OCI-LY1 (cell line): ENCODE measurements at regions not wholly inside any gene's neighbourhood (a gene's known extent, or its start where the extent isn't known, plus 50 kb on each side); places are given as distances from the start of the nearest gene placed in this dataset.
A peak's percentile ranks its signal among the peaks of the same experiment; 100 is the strongest.

Source experiments
- H2AFZ ChIP-seq: fragments of 200-600 bp; sonication (generic), shearing (Covaris generic); 2 replicates; pipeline ENCODE4 v1.6.0; 2014; ENCODE audit warnings: antibody characterized with exemption, mild to moderate bottlenecking, low read length
- H3F3A ChIP-seq: fragments of 200-600 bp; sonication (generic), shearing (Covaris generic); 2 replicates; pipeline ENCODE4 v1.6.0; 2014; ENCODE audit warnings: mild to moderate bottlenecking, antibody characterized with exemption, low read length, moderate library complexity; ENCODE audit not compliant: insufficient read depth
- H3K27ac ChIP-seq: fragments of 200-600 bp; sonication (generic); 2 replicates; pipeline ENCODE4 v1.5.1; 2014; ENCODE audit warnings: low read length, mixed run types, mild to moderate bottlenecking, low read depth; ENCODE audit not compliant: poor library complexity, severe bottlenecking
- H3K27me3 ChIP-seq: fragments of 200-600 bp; sonication (generic); 2 replicates; pipeline ENCODE4 v1.6.0; 2014; ENCODE audit warnings: antibody characterized with exemption, mild to moderate bottlenecking, low read length, moderate library complexity; ENCODE audit not compliant: insufficient read depth
- H3K36me3 ChIP-seq: fragments of 200-600 bp; sonication (generic); 2 replicates; pipeline ENCODE4 v1.6.1; 2014; ENCODE audit warnings: mild to moderate bottlenecking, antibody characterized with exemption, low read length, moderate library complexity, mixed read lengths; ENCODE audit not compliant: insufficient read depth
- H3K4me1 ChIP-seq: fragments of 200-600 bp; sonication (generic); 2 replicates; pipeline ENCODE4 v1.5.1; 2014; ENCODE audit warnings: mild to moderate bottlenecking, low read length, moderate library complexity; ENCODE audit not compliant: insufficient read depth, severe bottlenecking
- H3K4me2 ChIP-seq: fragments of 200-600 bp; sonication (generic), shearing (Covaris generic); 2 replicates; pipeline ENCODE4 v1.6.1; 2014; ENCODE audit warnings: low read length
- H3K4me3 ChIP-seq: fragments of 200-600 bp; sonication (generic); 2 replicates; pipeline ENCODE4 v1.5.1; 2014; ENCODE audit warnings: low read length, low read depth, mild to moderate bottlenecking, mixed read lengths; ENCODE audit not compliant: poor library complexity, severe bottlenecking
- H3K79me2 ChIP-seq: fragments of 200-600 bp; shearing (Covaris generic); 2 replicates; pipeline ENCODE4 v1.6.1; 2016; ENCODE audit warnings: mixed run types, low read length, mixed read lengths; ENCODE audit not compliant: insufficient read depth
- H3K9ac ChIP-seq: fragments of 200-600 bp; sonication (generic), shearing (Covaris generic); 2 replicates; pipeline ENCODE4 v1.6.1; 2014; ENCODE audit warnings: mild to moderate bottlenecking, low read length, mixed read lengths
- H3K9me2 ChIP-seq: fragments of 200-600 bp; sonication (generic), shearing (Covaris generic); 2 replicates; pipeline ENCODE4 v1.6.1; 2014; ENCODE audit warnings: low read depth, mild to moderate bottlenecking, low read length, mixed read lengths
- H3K9me3 ChIP-seq: fragments of 200-600 bp; shearing (Covaris generic); 2 replicates; pipeline ENCODE4 v1.6.1; 2014; ENCODE audit warnings: low read length, mixed read lengths
- H4K20me1 ChIP-seq: fragments of 200-600 bp; sonication (generic), shearing (Covaris generic); 2 replicates; pipeline ENCODE4 v1.6.0; 2016; ENCODE audit warnings: mild to moderate bottlenecking, low read length; ENCODE audit not compliant: insufficient read depth
- CTCF ChIP-seq: fragments of 200-600 bp; sonication (generic), shearing (Covaris generic); IDR thresholded peaks from 2 replicates; pipeline ENCODE4 v1.5.1; 2017; ENCODE audit warnings: mild to moderate bottlenecking, antibody characterized with exemption, low read length, moderate library complexity, mixed read lengths
- EZH2 ChIP-seq: fragments of 200-600 bp; sonication (generic), shearing (Covaris generic); IDR thresholded peaks from 2 replicates; pipeline ENCODE4 v1.8.0; 2017; ENCODE audit warnings: borderline replicate concordance, mixed run types, mild to moderate bottlenecking, antibody characterized with exemption, low read length, moderate library complexity, mixed read lengths

- Histone ChIP-seq H3K4me1 (peaks cover 23% of the 10 kb centered on the region), H3K27me3 (no peaks in the 10 kb centered on the region), H3K9me2 (no peaks in the 10 kb centered on the region), H3K9ac (no peak overlapping the region), H4K20me1 (no peaks in the 10 kb centered on the region), H3K79me2 (no peaks in the 10 kb centered on the region), H3K36me3 (no peaks in the 10 kb centered on the region), H3K9me3 (no peaks in the 10 kb centered on the region), H3K4me3 (no peak overlapping the region), H3K27ac (no peak overlapping the region), H3K4me2 (peak overlapping the region; percentile 28), H2AFZ (no peak overlapping the region), H3F3A (no peaks in the 10 kb centered on the region)
- TF ChIP-seq CTCF, result no peak
- no peak for TF ChIP-seq EZH2
Observed at GRCh38 chr4:130545596-130545995, 1449.6 kb downstream of the C4orf33 start.

GRCh38 chr4:130559268-130559667 lies 1463.3 kb downstream of the C4orf33 start:
- Histone ChIP-seq H3K4me3 (no peak overlapping the region), H3K36me3 (no peaks in the 10 kb centered on the region), H3K9ac (no peak overlapping the region), H3K27ac (no peak overlapping the region), H3K9me3 (peaks cover 3% of the 10 kb centered on the region; the same call in 1 of the 2 replicates), H2AFZ (no peak overlapping the region), H3K4me2 (no peak overlapping the region), H3K27me3 (no peaks in the 10 kb centered on the region), H3F3A (no peaks in the 10 kb centered on the region; the same call in 1 of the 2 replicates), H3K9me2 (no peaks in the 10 kb centered on the region), H3K79me2 (no peaks in the 10 kb centered on the region), H4K20me1 (no peaks in the 10 kb centered on the region), H3K4me1 (peaks cover 7% of the 10 kb centered on the region)
- no peak for TF ChIP-seq CTCF
- TF ChIP-seq EZH2, result no peak

- Histone ChIP-seq H3K9me3 (no peaks in the 10 kb centered on the region), H3K36me3 (no peaks in the 10 kb centered on the region), H3K4me1 (peaks cover 7% of the 10 kb centered on the region), H3F3A (no peaks in the 10 kb centered on the region; the same call in 1 of the 2 replicates), H3K4me3 (peak overlapping the region; percentile 0), H4K20me1 (no peaks in the 10 kb centered on the region), H3K4me2 (peak overlapping the region; percentile 42), H3K27me3 (no peaks in the 10 kb centered on the region), H3K79me2 (no peaks in the 10 kb centered on the region), H3K9me2 (no peaks in the 10 kb centered on the region), H2AFZ (peak overlapping the region; percentile 54; the same call in 1 of the 2 replicates), H3K27ac (no peak overlapping the region), H3K9ac (no peak overlapping the region; the same call in 1 of the 2 replicates)
- TF ChIP-seq EZH2, result no peak
- peak; percentile 55; the same call in 1 of the 2 replicates for TF ChIP-seq CTCF
Observed at GRCh38 chr4:130563185-130563888, 1467.4 kb downstream of the C4orf33 start.
